ENCODE measurements at regions not wholly inside any gene's neighbourhood (a gene's known extent, or its start where the extent isn't known, plus 50 kb on each side); places are given as distances from the start of the nearest gene placed in this dataset.
"Not testable (repeated sequence)": the region's sequence is repeated elsewhere in the genome, so short reads cannot be mapped to it uniquely, and the experiment has no call there.

DNA sequence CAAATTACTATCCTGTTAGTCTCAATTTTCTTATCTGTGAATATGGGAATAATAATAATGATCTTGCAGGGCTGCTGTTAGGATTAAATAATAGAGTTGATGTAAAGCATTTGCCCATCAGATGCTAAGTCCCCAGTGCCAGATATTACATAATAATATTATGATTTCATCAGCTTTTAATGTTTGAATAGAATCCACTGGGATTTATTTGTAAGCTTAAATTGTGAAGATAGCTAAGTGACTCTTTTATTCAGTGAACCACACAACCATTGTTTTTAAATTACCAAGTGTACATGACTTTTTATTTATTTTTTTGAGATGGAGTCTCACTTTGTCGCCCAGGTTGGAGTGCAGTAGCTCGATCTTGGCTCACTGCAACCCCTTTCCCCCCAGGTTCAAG lies 510.3 kb upstream of the DPP6 start:
- DNase-seq (ENCODE audit: low read depth): no peak
- TF ChIP-seq, protein P1, sequence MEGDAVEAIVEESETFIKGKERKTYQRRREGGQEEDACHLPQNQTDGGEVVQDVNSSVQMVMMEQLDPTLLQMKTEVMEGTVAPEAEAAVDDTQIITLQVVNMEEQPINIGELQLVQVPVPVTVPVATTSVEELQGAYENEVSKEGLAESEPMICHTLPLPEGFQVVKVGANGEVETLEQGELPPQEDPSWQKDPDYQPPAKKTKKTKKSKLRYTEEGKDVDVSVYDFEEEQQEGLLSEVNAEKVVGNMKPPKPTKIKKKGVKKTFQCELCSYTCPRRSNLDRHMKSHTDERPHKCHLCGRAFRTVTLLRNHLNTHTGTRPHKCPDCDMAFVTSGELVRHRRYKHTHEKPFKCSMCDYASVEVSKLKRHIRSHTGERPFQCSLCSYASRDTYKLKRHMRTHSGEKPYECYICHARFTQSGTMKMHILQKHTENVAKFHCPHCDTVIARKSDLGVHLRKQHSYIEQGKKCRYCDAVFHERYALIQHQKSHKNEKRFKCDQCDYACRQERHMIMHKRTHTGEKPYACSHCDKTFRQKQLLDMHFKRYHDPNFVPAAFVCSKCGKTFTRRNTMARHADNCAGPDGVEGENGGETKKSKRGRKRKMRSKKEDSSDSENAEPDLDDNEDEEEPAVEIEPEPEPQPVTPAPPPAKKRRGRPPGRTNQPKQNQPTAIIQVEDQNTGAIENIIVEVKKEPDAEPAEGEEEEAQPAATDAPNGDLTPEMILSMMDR (IDR thresholded peaks at IDR 0.05; ENCODE audit: low read depth, low read length, missing control alignments): no peak
- no peak overlapping the region for H3K4me3 ChIP-seq (ENCODE audit: low read depth, low read length)

DNA sequence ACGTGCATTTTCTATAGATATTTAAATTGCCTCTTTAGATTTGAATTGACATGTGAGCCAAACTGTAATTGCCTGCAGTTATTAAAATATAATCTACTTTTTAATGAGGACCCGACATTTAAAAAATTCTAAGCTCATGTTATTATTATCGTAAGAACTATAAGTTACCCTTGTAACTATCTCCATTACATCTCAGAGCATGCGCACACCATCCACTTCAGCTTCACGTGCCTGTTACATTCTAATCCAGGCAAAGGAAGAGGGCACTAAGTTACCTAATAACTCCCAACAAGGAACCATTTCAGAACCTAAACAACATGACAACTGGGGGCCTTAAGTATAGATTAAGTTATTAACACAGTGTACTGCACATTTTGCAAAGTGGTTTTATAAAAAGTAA lies 509.0 kb upstream of the DPP6 start:
- no peak overlapping the region for H3K4me3 ChIP-seq (ENCODE audit: low read depth, low read length)
- no peak for DNase-seq (ENCODE audit: low read depth)
- TF ChIP-seq, protein P1 (IDR thresholded peaks at IDR 0.05; ENCODE audit: low read depth, low read length, missing control alignments): no peak

DNA sequence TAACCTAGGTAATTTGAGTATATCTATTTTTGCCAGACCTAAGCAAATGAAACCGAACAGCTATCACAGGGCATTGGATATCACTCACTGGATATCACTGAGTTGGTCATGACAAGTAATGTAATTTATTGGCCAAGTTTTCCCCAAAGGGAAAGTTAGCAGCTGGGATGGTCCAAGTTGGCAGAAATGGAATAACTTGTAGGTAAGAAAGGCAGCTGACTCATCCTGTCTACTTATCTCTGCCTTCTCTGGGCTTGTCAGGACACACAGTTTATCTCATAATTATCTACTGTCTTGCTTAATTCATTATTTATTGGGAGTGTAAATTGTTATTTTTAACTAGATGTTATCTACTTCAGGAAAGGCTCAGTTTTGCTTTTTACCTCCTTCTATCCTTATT lies 502.0 kb upstream of the DPP6 start:
- no peak for DNase-seq (ENCODE audit: low read depth)
- H3K4me3 ChIP-seq (ENCODE audit: low read depth, low read length): no peak overlapping the region
- TF ChIP-seq, protein P1 (IDR thresholded peaks at IDR 0.05; ENCODE audit: low read depth, low read length, missing control alignments): no peak

DNA sequence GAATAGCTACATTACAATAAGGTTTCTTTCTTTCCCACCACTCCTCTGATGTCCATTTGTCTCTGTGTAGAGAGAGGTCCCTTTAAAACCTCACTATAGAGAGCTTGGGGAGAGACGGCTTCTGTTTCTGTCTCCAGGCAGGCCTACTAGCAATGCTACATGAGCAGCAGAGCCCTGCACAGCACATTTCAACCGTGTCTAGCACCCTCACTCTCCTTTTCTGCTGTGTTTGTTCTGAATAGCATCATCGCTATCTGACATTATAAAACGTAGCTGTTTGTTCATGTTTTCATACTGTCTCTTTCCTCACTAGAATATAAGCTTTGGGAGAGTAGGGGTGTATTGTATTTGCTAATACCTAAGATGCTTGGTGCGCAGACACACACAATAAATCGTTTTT lies 487.8 kb upstream of the DPP6 start:
- DNase-seq (ENCODE audit: low read depth): no peak
- no peak overlapping the region for H3K4me3 ChIP-seq (ENCODE audit: low read depth, low read length)
- TF ChIP-seq, protein P1 (IDR thresholded peaks at IDR 0.05; ENCODE audit: low read depth, low read length, missing control alignments): no peak

DNA sequence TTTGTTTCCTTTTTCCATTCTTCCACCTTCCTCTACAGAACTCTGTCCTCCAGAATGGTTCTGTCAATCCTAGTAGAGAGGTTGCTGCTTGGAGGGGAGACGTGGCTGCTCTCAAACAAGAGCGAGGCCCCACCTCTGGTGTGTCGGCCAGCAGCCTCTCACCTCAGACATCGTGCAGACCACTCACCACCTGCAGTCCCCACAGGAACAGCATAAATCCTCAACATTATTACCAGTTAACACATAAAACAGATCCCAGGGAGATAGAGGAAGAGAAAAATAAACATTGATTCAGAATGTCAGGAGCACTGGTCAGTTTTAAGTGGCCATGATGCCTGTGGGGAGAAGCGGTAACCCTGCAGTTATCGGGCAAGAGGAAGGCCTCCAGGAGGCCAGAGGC lies 485.9 kb upstream of the DPP6 start:
- no peak overlapping the region for H3K4me3 ChIP-seq (ENCODE audit: low read depth, low read length)
- no peak for DNase-seq (ENCODE audit: low read depth)
- TF ChIP-seq, protein P1 (IDR thresholded peaks at IDR 0.05; ENCODE audit: low read depth, low read length, missing control alignments): no peak

DNA sequence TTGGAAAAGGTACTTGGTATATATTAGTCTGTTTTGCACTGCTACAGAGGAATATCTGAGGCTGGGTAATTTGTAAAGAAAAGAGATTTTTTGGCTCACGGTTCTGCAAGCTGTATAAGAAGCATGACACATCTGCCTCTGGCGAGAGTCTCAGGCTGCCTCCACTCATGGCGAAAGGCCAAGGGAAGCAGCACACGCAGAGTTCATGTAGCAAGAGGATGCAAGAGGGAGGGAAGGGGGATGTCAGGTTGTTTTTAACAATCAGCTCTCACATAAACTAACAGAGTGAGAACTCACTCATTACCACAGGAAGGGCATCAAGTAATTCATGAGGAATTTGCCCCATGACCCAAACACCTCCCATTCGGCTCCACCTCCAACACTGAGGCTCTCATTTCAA lies 484.8 kb upstream of the DPP6 start:
- no peak overlapping the region for H3K4me3 ChIP-seq (ENCODE audit: low read depth, low read length)
- DNase-seq (ENCODE audit: low read depth): no peak
- TF ChIP-seq, protein P1 (IDR thresholded peaks at IDR 0.05; ENCODE audit: low read depth, low read length, missing control alignments): no peak

DNA sequence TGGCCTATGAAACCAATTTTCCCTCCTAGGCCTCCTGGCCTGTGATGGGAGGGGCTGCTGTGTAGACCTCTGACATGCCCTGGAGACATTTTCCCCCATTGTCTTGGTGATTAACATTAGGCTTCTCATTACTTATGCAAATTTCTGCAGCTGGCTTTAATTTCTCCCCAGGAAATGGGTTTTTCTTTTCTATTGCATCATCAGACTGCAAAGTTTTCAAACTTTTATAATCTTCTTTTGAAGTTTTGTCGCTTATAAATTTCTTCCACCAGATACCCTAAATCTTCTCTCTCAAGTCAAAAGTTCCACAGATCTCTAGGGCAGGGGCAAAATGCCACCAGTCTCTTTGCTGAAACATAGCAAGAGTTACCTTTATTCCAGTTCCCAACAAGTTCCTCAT lies 482.7 kb upstream of the DPP6 start:
- H3K4me3 ChIP-seq (ENCODE audit: low read depth, low read length): not testable (repeated sequence)

DNA sequence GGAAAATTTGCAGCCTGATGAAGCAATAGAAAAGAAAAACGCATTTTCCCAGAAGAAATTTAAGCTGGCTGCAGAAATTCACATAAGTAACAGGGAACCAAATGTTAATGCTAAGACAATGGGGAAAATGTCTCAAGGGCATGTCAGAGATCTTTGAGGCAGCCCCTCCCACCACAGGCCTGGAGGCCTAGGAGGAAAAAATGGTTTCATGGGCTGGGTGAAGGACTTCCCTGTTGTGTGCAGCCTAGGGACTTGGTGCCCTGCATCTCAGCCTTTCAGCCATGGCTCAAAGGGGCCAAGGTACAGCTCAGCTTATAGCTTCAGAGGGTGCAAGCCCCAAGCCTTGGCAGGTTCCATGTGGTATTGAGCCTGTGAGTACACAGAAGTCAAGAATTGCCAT lies 476.1 kb upstream of the DPP6 start:
- TF ChIP-seq, protein P1 (IDR thresholded peaks at IDR 0.05; ENCODE audit: low read depth, low read length, missing control alignments): no peak
- no peak for DNase-seq (ENCODE audit: low read depth)
- H3K4me3 ChIP-seq (ENCODE audit: low read depth, low read length): no peak overlapping the region

More for the DNA sequence above, 482.7 kb upstream of the DPP6 start:
- not testable (repeated sequence) for DNase-seq (ENCODE audit: low read depth)
